Activated CD8-positive, alpha-beta memory T cell treated with anti-CD3 and anti-CD28 coated beads for 48 hours (primary cell): ENCODE measurements at regions not wholly inside any gene's neighbourhood (a gene's known extent, or its start where the extent isn't known, plus 50 kb on each side); places are given as distances from the start of the nearest gene placed in this dataset.

Experiments
- DNase-seq, 3 experiments: peaks; one replicate each; pipeline ENCODE4 v3.0.0-alpha.2; 2020; ENCODE audit warnings: low read depth in 2 of 3, low spot score in 2 of 3

- DNase-seq: no peak
These were observed 2082.8 kb upstream of the TENM3 start for GRCh38 chr4:180160195-180160983.

GRCh38 chr4:180164799-180165198 lies 2078.4 kb upstream of the TENM3 start:
- DNase-seq: no peak

GRCh38 chr4:180169394-180169793 lies 2073.8 kb upstream of the TENM3 start:
- DNase-seq: no peak

- DNase-seq: no peak
These were observed 2073.2 kb upstream of the TENM3 start for GRCh38 chr4:180169966-180170365.

- no peak for DNase-seq
These were observed 2064.1 kb upstream of the TENM3 start for GRCh38 chr4:180179146-180179545.

GRCh38 chr4:180189666-180190065 lies 2053.5 kb upstream of the TENM3 start:
- DNase-seq: no peak

- DNase-seq: no peak
These were observed 2052.8 kb upstream of the TENM3 start for GRCh38 chr4:180190382-180190781.

- DNase-seq: no peak
These were observed 2045.7 kb upstream of the TENM3 start for GRCh38 chr4:180197471-180197870.

- no peak for DNase-seq
These were observed 2039.9 kb upstream of the TENM3 start for GRCh38 chr4:180203349-180203748.

GRCh38 chr4:180205276-180205675 lies 2037.9 kb upstream of the TENM3 start:
- no peak for DNase-seq

- no peak for DNase-seq
These were observed 2035.3 kb upstream of the TENM3 start for GRCh38 chr4:180207921-180208320.

- no peak for DNase-seq
These were observed 2026.1 kb upstream of the TENM3 start for GRCh38 chr4:180217070-180217469.

GRCh38 chr4:180219080-180219479 lies 2024.1 kb upstream of the TENM3 start:
- DNase-seq: no peak

GRCh38 chr4:180225977-180226376 lies 2017.2 kb upstream of the TENM3 start:
- no peak for DNase-seq

- no peak for DNase-seq
These were observed 2008.5 kb upstream of the TENM3 start for GRCh38 chr4:180234730-180235129.

GRCh38 chr4:180240670-180241069 lies 2002.5 kb upstream of the TENM3 start:
- no peak for DNase-seq

- DNase-seq: no peak
These were observed 1989.8 kb upstream of the TENM3 start for GRCh38 chr4:180253419-180253818.

GRCh38 chr4:180261346-180261745 lies 1981.9 kb upstream of the TENM3 start:
- DNase-seq: no peak

- no peak for DNase-seq
These were observed 1963.1 kb upstream of the TENM3 start for GRCh38 chr4:180280076-180280475.

- no peak for DNase-seq
These were observed 1962.4 kb upstream of the TENM3 start for GRCh38 chr4:180280726-180281297.

GRCh38 chr4:180281724-180282123 lies 1961.5 kb upstream of the TENM3 start:
- DNase-seq: no peak

- no peak for DNase-seq
These were observed 1958.9 kb upstream of the TENM3 start for GRCh38 chr4:180284267-180284666.

- DNase-seq: no peak
These were observed 1957.4 kb upstream of the TENM3 start for GRCh38 chr4:180285796-180286195.
